Endothelial cell of hepatic sinusoid (primary cell): ENCODE measurements at regions not wholly inside any gene's neighbourhood (a gene's known extent, or its start where the extent isn't known, plus 50 kb on each side); places are given as distances from the start of the nearest gene placed in this dataset.

Source experiments
- in situ Hi-C: cut with HindIII; loops from 2 replicates; pipeline ENCODE4 v1.10.0; 2017; ENCODE audit warnings: low sequenced_read_pairs

DNA sequence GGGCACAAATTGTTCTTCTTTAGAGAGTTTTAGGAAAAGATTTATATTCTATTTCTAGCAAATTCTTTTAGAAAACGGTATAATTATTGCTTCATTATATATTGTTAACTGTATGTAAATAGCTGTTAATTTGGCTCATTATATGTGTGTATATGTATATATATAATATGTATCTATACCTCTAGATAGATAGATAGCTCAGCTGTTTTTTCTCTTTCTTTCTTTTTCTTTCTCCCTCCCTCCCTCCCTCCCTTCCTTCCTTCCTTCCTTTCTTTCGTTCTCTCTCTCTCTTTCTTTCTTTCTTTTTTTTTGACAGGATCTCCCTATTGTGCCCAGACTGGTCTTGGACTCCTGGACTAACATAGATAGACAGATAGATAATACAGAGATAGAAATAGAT lies 1538.8 kb downstream of the PCDH7 start:
- in situ Hi-C loops = no loop called here

DNA sequence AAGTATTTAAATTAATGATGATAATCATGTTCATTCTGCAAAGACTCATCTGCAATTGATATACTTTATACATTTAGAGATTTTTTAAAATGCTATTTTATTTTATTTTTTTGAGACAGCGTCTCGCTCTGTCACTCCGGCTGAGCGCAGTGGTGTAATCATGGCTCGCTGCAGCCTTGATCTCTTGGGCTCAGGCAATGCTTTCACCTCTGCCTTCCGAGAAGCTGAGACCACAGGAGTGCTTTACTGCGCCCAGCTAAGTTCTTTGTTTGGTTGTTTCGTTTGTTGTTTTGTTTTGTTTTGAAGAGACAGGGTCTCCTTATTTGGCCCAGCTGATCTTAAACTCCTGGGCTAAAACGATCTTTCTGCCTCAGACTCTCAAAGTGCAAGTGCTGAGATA lies 1541.0 kb downstream of the PCDH7 start:
- in situ Hi-C loops = no loop called here

DNA sequence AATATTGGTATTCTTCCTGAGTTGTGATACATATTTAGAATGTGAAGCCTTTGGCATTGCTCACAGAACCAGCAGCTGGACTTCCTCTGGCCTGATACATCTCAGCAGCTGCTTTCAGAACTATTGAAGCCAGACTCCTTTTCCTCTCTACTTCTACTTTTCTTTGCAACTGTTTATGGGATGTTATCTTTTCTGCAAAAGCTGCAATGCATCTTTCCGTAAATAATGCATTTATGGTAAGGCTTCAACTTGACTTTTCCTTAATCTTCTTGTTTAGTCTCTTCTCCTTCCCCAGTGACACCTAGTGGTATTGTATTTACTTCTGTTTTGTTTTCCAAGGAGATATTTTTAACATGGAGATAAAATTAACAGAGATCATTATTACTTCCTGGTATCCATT lies 1548.7 kb downstream of the PCDH7 start:
- in situ Hi-C loops = no loop called here

DNA sequence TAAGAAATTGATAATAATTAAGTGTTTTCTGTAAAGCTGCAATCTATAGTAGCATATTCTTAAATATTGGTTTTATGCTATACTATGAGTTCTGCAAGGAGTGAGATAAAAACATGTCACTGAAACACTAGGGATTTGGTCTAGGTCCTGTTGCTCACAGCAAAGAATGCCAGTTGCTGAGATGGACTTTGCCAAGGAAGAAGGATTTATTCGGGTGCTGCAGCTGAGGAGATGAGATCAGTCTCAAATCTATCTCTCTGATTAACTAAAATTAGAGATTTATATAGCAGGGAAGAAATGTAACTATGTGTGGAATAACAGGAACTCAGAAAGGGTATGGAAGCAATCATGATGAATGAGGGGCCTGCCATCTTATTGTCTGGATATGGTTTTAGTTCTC lies 1569.9 kb downstream of the PCDH7 start:
- in situ Hi-C loops = no loop called here

DNA sequence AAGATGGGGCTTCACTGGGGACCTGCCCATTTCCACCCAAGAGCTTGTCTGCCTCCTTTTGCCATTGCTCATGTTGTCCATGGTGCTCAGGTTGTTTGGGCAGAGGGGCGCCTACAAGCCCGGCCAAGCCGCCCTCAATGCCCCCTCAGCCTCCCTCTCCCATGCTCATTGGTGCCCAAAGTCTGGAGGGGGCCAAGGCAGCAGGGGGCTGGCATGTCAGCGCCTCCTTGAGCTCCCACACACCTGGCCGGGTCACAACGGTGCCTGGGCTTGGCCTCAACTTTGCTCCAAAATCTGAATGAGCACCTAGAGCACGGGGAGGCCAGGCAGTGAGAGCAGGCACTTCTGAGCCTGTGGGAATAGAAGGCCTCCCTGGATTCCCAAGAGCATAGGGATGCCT lies 1598.8 kb downstream of the PCDH7 start:
- in situ Hi-C loops = no loop called here

DNA sequence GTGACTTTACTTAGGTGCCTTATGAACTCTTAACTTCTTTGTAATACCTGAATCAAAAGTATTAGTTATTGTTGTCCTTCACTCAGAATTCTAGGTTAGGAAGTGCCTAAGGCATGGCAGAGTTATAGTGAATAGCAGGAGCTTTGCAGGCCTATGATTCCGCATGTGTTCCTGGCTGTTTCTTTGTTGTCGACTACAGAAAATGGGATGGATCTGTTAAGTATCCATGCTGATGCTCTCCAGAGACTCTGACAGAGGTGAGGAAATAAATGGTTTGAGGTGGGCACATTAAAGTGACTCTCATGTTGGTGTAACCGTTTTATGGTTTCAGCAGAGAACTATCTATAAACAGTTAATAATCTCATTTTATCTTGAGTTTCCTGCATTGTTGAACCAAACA lies 1601.3 kb downstream of the PCDH7 start:
- in situ Hi-C loops = no loop called here

DNA sequence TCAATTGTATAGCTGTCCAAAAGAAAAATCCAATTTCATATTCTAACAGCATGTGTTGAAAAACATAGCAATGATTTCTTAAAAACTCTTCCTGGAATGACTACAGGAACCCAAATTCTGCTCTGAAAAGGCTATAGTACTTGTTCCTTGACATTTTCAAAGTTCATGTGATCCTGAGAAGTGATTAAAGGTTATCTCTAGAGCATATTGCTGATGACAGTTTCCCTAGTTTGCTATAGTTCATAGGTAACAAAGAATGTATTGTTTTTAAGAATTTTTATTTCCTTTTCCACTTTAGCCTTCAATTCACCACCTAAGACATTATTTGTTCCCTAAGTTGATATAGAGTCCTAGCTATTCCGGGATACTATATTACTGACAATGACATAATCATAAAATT lies 1614.6 kb downstream of the PCDH7 start:
- in situ Hi-C loops = no loop called here

DNA sequence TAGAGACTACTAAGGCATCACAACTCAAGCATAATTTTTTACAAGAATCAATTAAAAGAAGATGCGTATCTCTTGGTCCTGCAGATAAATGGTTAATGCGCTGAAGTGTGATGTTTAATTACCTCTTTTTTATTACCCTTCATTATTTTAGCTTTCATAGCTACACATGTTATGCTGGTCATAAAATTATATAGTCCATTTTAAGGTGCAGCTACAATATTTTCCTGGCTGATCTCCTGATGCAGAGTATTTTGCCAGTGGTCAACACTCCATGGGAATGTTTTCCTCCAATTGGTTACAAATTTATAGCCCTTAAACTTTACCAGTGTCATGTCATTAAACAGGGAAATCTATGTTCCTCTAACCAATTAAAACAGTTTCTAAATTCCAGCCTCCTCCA lies 1617.2 kb downstream of the PCDH7 start:
- in situ Hi-C loops = no loop called here

DNA sequence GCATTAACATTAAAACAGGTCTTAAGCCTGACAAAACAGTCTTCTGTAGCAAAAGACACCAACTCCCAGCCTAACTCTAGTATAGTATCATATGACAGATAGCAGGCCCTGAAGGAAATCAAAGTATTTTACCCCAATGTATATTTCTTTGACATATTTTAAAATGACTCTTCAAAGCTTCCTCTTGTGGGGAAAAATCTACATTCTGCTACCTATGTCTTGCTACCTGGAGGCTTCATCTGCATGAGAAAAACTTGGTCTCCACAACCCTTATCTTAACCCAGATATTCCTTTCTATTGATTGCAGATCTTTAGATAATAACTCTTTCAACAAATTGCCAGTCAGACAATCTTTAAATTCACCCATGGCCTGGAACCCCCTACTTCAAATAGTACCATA lies 1620.4 kb downstream of the PCDH7 start:
- in situ Hi-C loops = loop anchor here (5.0 kb wide), 1 partner anchor 62 kb away; no protein-coding TSS in a partner anchor

DNA sequence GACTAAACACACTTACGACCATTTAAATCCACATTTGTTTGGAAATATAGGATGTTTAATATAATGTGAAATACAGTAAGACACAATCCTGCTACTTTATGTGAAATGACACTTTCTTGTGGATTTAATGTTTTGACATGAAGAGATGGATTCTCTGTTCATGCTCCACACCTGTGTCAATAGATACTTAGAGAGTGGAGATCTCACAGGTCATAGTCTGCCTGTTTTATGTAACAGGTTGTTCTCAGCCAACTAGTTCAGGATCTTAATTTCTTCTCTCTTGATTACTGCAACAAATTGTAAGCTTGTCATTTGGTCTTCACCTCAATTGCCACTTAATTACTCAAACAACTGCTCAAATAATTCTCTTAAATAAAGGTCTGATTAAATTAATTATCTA lies 1621.2 kb downstream of the PCDH7 start:
- in situ Hi-C loops = loop anchor here (5.0 kb wide), 1 partner anchor 61 kb away; no protein-coding TSS in a partner anchor

DNA sequence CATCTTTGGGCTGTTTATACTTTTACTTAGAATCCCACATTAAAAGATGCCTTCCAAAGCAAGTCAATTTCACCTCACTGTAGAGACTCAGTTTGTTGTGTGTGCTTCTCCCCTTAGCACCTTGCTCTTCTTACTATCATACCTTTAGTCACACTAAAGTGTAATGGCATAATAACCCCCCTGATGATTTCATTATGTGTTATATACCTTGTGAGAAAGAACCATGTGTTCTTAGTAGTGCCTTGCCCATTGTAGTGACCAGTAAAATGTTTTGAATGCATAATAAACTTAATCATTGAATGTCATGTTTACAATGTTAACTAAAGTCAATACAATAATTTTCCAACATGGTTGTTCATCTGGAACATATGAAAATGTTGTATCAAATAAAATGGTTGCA lies 1621.9 kb downstream of the PCDH7 start:
- in situ Hi-C loops = loop anchor here (5.0 kb wide), 1 partner anchor 60 kb away; no protein-coding TSS in a partner anchor

DNA sequence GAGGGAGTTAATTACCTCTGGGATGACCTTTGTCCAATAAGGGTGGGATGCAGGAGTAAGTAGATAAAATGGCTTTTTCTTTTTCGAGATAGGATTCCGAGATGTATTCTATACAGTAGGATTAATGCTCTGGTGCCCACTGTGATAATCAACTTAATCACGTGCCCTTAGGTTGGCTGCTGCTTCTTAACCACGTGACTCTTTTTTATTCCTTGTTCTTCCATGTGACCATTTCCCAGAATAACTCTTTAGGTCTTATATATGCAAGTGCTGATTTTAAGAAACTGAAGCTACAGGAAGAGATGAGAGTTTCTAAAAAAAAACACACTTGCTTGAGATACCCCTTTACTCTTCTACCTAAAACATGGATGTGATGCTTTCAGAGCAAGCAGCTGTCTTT lies 1628.9 kb downstream of the PCDH7 start:
- in situ Hi-C loops = no loop called here

DNA sequence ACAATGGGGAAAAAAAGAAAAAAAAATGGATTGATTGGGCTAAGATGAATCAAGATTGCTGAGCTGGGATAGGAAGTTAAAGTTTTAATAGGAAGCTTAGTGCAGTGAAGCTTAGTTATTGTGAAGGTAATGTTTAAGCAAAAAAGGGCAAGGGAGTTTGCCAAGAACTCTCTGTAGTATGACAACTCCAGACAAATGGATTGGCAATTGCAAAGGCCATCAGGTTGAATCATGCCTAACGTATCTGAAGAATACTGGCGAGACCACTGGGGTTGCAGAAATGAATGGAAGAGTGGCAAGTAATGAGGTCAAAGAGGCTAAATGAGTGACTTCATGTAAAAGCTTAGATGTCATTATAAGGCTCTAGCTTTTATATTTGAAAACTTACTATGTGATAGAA lies 1654.0 kb downstream of the PCDH7 start:
- in situ Hi-C loops = no loop called here

DNA sequence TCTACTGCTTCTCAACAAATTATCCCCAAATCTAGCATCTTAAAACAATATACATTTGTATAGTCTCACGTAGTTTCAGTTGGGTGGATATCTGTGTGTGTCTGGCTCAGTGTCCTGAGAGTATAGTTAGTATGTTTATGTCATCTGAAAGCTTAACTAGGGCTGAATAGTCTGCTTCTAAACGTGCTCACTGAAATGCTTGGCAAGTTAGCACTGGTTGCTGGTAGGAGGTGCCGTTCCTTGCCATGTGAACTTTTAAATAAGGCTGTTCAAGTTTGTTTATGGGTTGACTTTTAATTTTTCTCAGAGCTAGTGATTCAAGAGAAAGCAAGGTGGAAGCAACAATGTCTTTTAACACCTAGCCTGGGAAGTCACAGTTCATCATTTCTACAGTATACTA lies 1673.6 kb downstream of the PCDH7 start:
- in situ Hi-C loops = no loop called here

DNA sequence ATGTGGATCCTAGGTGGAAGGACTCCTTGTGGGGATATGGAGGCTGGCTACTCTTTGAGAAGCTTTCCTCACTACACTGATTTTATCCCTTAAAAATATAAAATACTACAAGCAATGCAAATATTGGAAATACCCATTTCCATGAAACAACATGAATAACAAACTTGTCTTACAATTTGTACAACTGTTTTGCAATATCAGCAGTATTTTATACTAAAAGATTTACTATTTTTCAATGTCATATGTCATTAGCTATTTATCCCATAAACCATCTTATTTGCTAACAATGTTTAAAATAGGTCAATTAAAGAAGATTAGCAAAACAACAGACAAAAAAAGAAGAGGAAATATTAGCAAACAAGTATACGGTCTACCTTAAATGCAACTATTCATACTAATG lies 1674.1 kb downstream of the PCDH7 start:
- in situ Hi-C loops = no loop called here

DNA sequence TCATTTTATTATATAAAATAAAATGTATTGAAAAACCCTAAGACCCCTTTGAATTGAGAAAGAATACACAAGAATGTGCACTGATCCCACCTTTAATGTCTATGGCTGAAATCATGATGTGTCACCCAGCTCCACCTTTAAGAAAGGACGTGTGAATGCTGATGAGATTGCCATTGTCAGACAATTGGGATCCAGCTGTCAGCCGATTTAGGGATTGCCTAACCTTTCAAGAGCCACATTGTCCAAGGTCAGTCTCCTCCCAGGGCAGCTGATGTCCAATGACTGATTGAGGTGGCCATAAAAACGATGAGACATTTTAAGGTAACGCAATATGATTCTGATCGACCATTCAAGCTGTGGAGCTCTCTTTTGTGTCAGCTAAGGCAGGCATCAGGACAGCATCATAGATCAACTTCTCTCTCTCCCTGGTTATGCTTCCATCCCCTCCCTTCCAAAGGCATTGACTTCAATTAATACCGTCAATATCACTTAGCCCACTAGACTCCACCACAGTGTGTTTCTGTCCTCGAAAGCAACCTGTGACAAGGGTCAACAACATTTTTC lies 1676.4 kb downstream of the PCDH7 start:
- in situ Hi-C loops = no loop called here

DNA sequence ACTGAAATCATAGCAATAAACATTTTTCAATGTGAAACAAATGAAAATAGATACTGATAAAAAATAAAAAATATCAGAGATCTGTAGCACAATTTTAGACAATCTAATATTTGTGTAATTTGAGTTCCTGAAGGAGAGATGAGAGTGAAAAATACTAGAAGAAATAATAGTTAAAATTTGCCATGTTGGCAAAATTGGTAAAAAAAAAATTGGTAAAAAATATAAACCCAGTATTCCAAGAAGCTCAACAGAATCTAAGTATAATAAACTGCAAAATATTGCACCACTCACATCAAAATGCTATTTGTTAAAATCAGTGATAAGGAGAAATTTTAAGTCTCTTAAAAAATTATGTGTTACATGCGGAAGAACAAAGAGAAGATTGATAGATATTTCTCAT lies 1680.7 kb downstream of the PCDH7 start:
- in situ Hi-C loops = loop anchor here (5.0 kb wide), 1 partner anchor 59 kb away; no protein-coding TSS in a partner anchor

DNA sequence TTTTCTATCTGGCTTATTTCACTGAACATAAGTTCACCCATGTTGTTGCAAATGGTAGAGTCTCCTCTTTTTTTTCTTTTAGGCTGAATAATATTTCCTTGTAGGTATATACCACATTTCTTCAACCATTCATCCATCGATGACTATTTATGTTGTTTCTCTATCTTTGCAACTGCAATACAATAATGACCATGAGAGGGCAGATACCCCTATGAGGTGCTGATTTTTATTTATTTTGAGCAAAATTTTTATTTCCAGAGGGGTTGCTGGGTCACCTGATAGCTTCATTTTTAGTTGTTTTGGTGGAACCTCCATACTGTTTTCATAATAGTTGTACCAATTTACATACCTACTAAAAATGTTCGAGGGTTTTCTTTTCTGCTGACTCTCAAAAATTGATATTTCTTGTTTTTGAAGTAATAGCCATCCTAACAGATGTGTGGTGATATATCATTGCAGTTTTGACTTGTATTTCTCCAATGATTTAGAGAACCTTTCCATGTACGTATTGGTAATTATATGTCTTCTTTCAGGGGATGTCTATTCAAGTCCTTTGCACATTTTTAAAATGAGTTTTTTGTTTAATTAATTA lies 1697.0 kb downstream of the PCDH7 start:
- in situ Hi-C loops = no loop called here

DNA sequence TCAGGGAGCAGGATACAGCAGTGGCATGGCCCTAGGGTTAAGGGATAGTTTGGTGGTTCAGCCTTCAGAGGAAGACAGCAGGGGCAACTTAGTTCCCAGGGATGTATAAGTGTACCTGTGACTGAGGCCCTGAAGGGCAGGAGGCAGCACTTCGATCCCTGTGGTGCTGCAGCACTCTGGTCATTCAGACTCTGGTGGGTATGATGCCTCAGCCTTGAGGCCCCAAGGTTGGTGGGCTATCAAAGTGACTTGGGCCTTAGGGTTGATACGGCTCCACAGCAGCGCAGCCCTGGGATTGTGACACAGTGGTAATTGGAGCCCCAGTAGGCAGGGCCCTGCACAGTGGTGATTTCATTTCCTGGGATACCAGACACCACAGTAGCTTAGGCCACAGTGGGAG lies 1703.1 kb downstream of the PCDH7 start:
- in situ Hi-C loops = no loop called here

DNA sequence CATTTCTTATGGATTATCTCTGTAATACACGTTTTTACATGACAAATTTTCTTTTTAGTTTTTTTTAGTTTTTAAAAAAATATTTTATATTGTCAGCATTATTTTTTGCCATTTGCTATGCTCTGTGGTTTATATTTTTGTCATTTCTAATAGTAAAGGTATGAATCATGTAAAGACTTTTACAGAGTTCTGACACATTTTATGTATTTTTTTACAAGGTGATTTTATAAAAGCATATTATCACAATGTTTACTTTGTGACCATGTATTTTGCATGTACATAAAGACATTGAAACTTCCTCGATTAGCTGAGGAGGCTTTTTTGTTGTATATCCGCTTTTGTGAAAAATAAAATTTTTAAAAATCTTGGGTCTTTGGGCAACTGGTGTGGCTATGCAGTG lies 1705.1 kb downstream of the PCDH7 start:
- in situ Hi-C loops = no loop called here

DNA sequence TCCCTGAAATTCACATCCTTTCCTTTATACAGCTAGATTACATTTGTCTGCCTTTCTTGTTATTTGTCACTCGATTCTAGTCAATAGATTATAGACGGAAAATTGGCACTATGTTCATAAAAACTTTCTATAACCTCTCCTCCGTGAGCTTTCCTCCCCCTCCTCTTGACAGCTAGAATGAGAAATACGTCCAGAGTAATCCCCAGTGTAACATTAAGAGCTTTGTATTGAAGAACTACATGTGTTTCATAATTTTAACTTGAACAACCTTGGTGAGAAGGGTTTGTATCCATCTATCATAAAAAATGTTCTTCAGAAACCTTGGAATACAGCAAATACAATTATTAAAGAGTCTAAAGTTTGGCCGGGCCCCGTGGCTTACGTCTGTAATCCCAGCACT lies 1707.4 kb downstream of the PCDH7 start:
- in situ Hi-C loops = no loop called here

DNA sequence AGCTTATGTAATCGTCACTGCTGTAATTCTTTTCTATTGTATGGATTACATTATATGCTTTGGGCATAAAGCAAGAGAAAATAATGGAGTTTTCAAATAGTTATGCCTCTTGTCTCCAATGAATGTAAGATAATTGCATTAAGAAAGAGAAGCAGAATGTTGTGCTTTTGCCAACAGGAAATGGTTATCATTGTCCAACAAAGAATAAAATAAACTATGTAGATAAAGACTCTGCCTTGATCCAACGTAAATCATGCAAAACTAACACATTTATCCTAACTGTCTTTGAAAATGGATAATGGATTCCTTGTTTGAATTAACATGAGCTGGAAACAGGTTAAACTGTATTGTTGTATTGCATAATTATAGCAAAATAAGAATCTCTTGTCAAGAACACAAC lies 1709.0 kb downstream of the PCDH7 start:
- in situ Hi-C loops = no loop called here

DNA sequence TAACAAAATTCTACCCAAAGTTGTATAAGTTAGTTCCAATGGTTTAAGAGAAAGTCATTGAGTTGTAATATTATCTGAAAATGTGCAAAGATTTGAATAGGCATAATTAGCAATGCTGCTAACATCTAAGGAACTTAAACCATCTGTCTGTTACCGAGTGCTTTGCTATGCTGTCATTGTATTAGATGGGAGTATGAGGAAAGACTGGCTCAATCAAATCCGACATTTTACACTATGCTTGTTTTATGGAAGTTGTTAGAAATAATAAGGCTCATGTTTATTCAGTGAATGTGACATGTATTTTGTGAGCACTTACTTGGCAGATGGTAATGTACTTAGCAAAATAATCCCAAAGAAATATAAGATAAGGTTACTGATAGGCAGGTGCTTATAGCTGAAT lies 1715.1 kb downstream of the PCDH7 start:
- in situ Hi-C loops = no loop called here
